A673 (cell line): ENCODE measurements at regions not wholly inside any gene's neighbourhood (a gene's known extent, or its start where the extent isn't known, plus 50 kb on each side); places are given as distances from the start of the nearest gene placed in this dataset.

Experiments used
- CTCF ChIP-seq: fragments of 300-800, 200-600 bp; sonication (generic); conservative IDR thresholded peaks from 2 replicates; pipeline ENCODE4 v1.5.1; 2017; ENCODE audit warnings: low read depth, mild to moderate bottlenecking, antibody characterized with exemption, low read length, moderate library complexity, mixed read lengths
- EZH2 ChIP-seq: fragments of 200-600 bp; sonication (generic); IDR thresholded peaks from 2 replicates; pipeline ENCODE4 v1.6.1; 2017; ENCODE audit warnings: borderline replicate concordance, low read depth, mild to moderate bottlenecking, mixed read lengths, antibody characterized with exemption, low read length; ENCODE audit not compliant: poor library complexity, severe bottlenecking

DNA sequence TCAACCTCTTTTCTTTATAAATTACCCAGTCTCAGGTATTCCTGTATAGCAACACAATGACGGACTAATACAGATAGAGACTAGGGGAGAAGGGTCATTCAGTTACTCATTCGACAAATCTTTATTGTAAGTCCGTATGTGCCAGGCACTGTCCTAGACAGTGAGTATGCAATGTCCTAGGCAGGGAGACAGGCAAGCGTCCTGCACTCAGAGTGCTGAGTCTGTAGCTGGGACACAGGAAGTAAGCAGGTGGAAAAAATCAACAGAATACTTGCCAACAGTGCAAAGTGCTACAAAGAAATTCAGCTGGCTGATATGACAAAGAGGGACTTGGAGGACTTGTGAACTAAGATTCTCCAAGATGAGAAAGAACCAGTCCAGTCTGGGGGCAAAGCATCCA, 92.2 kb upstream of the ZBTB40 start:
- TF ChIP-seq CTCF (no peak), EZH2 (no peak)
